Nephron progenitor cell (in vitro differentiated cells): ENCODE measurements at regions not wholly inside any gene's neighbourhood (a gene's known extent, or its start where the extent isn't known, plus 50 kb on each side); places are given as distances from the start of the nearest gene placed in this dataset.

ENCODE experiments used
- DNase-seq: peaks from one replicate; pipeline ENCODE4 v3.0.0; 2021
- H3K27ac Mint-ChIP-seq: 2 replicates; pipeline ENCODE4 v1.8.0; 2021; ENCODE audit warnings: mild to moderate bottlenecking, moderate library complexity, mixed read lengths
- H3K27me3 Mint-ChIP-seq: 2 replicates; pipeline ENCODE4 v1.8.0; 2021; ENCODE audit warnings: mild to moderate bottlenecking, low read depth, mixed read lengths; ENCODE audit not compliant: poor library complexity
- H3K36me3 Mint-ChIP-seq: 2 replicates; pipeline ENCODE4 v1.8.0; 2021; ENCODE audit warnings: low read depth, mixed read lengths
- H3K4me1 Mint-ChIP-seq: 2 replicates; pipeline ENCODE4 v1.8.0; 2021; ENCODE audit warnings: mixed read lengths
- H3K4me3 Mint-ChIP-seq: 2 replicates; pipeline ENCODE4 v1.8.0; 2021; ENCODE audit warnings: mild to moderate bottlenecking, moderate library complexity, mixed read lengths
- H3K9me3 Mint-ChIP-seq: 2 replicates; pipeline ENCODE4 v1.8.0; 2021; ENCODE audit warnings: mild to moderate bottlenecking, moderate library complexity, mixed read lengths
- TF ChIP-seq, protein P1 (sequence below): fragments of 200-600 bp; sonication (generic); IDR thresholded peaks from 2 replicates; pipeline ENCODE4 v1.5.0; 2021; ENCODE audit warnings: antibody characterized with exemption

DNA sequence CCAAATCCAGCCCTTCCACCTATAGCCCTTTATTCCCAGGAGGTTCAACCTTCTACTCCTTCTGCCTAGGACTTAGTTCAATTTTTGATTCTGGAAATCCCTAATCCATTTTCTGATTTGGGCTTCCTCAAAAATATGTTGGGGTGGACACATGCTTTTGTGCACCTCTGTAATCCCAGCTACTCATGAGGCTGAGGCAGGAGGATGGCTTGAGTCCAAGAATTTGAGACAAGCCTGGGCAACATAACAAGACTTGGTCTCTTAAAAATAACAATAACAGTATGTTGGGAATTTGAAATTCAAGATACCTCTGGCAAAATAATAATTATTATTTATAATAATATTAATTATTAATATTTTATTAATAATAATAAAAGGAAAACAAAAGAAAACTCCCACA is 188.7 kb upstream of the TLE4 start:
- Mint-ChIP-seq H3K4me3 (no peak overlapping the region), H3K27me3 (peaks cover 3% of the 10 kb centered on the region), H3K27ac (no peak overlapping the region), H3K36me3 (peaks cover 22% of the 10 kb centered on the region), H3K4me1 (peaks cover 28% of the 10 kb centered on the region), H3K9me3 (peaks cover 32% of the 10 kb centered on the region)
- TF ChIP-seq, protein P1, sequence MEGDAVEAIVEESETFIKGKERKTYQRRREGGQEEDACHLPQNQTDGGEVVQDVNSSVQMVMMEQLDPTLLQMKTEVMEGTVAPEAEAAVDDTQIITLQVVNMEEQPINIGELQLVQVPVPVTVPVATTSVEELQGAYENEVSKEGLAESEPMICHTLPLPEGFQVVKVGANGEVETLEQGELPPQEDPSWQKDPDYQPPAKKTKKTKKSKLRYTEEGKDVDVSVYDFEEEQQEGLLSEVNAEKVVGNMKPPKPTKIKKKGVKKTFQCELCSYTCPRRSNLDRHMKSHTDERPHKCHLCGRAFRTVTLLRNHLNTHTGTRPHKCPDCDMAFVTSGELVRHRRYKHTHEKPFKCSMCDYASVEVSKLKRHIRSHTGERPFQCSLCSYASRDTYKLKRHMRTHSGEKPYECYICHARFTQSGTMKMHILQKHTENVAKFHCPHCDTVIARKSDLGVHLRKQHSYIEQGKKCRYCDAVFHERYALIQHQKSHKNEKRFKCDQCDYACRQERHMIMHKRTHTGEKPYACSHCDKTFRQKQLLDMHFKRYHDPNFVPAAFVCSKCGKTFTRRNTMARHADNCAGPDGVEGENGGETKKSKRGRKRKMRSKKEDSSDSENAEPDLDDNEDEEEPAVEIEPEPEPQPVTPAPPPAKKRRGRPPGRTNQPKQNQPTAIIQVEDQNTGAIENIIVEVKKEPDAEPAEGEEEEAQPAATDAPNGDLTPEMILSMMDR: no peak
- DNase-seq: no peak

DNA sequence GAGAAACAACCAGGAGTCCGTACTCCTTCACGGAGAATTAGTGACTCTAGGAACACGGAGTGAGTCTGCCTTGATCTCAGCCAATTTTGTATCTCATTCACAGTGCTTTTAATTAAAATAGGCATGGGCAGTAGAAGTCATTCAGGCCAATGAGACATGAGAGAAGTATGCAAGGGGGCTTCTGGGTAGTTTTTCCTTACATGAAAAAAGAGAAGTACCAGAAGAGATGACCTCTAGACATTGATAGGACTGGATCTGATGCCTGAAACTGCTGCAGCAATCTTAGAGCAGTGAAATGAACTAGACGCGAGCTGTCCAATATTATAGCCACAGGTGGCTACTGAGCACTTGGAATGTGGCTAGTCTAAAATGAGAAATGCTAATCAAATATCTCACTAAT is 187.7 kb upstream of the TLE4 start:
- peaks cover 3% of the 10 kb centered on the region for H3K27me3 Mint-ChIP-seq
- no peak for DNase-seq
- no peak overlapping the region for H3K27ac Mint-ChIP-seq
- TF ChIP-seq, protein P1: no peak
- H3K9me3 Mint-ChIP-seq: peaks cover 29% of the 10 kb centered on the region
- H3K4me3 Mint-ChIP-seq: no peak overlapping the region
- H3K36me3 Mint-ChIP-seq: peaks cover 21% of the 10 kb centered on the region
- H3K4me1 Mint-ChIP-seq: peaks cover 29% of the 10 kb centered on the region

DNA sequence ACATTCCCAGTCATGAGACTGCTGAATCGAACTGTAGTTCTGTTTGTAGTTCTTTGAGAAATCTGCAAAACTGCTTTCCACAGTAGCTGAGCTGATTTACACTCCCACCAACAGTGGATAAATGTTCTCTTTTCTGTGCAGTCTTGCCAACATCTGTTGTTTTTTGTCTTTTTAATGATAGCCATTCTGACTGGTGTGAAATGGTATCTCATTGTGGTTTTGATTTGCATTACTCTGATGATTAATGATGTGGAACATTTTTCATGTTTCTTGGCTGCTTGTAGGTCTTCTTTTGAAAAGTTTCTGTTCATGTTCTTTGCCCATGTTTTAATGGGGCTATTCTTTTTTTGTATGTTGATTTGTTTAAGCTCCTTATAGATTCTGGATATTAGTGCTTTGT is 187.3 kb upstream of the TLE4 start:
- TF ChIP-seq, protein P1: no peak
- Mint-ChIP-seq H3K9me3 (peaks cover 25% of the 10 kb centered on the region), H3K4me3 (no peak overlapping the region), H3K27ac (no peak overlapping the region), H3K4me1 (peaks cover 29% of the 10 kb centered on the region), H3K27me3 (peaks cover 3% of the 10 kb centered on the region), H3K36me3 (peaks cover 17% of the 10 kb centered on the region)
- no peak for DNase-seq

DNA sequence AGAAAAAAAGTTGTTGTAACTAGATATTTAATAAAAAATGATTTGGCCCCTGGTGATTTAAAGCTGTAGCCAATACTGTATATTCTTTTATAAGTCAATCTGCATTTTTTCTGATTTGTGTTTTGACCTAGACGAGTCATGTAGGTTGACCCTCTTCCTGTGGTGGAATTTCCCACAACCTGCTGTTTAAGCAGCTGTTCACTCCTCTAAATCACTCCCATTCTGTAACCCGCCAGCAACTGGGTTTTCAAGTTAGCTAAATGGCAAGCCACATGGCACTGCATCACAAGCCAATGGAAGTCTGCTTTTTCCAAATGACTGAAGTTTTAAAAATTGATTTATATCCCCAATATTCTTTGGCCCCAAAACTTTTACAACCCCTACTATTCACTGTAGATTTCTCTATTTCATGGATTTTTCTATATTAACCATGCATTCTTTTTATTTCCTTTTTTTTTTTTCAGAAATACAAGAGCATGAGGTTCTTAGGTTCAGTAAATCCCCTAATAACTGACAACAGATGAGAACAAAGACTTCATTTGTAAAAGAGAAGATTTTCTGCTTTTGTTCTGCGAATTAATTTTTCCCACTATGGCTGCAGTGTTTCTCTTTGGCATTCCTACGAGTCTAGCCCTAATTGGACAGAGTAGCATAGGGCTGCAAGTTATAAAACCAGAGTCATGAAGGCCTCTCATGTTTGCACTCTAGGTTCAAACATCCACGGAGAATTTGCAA is 184.5 kb upstream of the TLE4 start:
- TF ChIP-seq, protein P1: no peak
- peaks cover 3% of the 10 kb centered on the region for H3K27me3 Mint-ChIP-seq
- DNase-seq: no peak
- no peak overlapping the region for H3K27ac Mint-ChIP-seq
- H3K36me3 Mint-ChIP-seq: peaks cover 8% of the 10 kb centered on the region
- H3K4me1 Mint-ChIP-seq: peaks cover 32% of the 10 kb centered on the region
- H3K4me3 Mint-ChIP-seq: no peak overlapping the region
- peaks cover 14% of the 10 kb centered on the region for H3K9me3 Mint-ChIP-seq

DNA sequence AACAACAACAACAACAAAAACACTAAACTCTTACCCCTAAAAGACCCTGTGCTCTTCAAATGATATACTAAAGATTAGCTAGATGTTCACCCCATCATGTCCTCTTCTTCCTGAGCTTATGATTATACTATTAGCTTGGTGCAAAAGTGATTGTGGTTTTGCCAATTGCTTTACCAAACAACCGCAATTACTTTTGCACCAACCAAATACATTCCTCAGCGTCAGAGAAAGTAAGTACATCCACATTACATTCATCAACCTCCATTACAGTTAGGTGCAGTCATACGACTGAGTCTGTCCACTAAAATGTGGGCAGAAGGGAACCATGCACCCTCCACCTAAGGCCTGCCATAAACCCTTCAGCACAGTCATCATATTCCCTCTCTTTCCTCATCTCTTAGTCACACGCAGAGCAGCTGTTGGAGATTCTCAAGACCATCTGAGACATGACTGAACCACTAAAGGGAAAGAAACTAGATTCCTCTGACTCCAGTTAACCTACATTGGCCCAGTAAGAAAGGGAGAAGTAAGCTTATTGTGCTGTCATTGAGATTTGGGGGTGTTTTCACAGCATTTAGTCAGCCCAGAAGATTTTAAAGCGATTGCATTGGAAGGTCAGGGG is 181.6 kb upstream of the TLE4 start:
- no peak overlapping the region for H3K27ac Mint-ChIP-seq
- H3K4me3 Mint-ChIP-seq: no peak overlapping the region
- H3K36me3 Mint-ChIP-seq: peaks cover 7% of the 10 kb centered on the region
- DNase-seq: no peak
- peaks cover 3% of the 10 kb centered on the region for H3K27me3 Mint-ChIP-seq
- H3K9me3 Mint-ChIP-seq: peaks cover 11% of the 10 kb centered on the region
- TF ChIP-seq, protein P1: no peak
- peaks cover 35% of the 10 kb centered on the region for H3K4me1 Mint-ChIP-seq
